Renal pelvis (tissue), 1 donor: ENCODE measurements at regions not wholly inside any gene's neighbourhood (a gene's known extent, or its start where the extent isn't known, plus 50 kb on each side); places are given as distances from the start of the nearest gene placed in this dataset.

Experiments
- DNase-seq: peaks from one replicate; pipeline ENCODE4 v3.0.0-alpha.2; 2013

GRCh38 chr4:8774071-8774470 lies 97.6 kb downstream of the HMX1 start:
- no peak for DNase-seq

- DNase-seq: no peak
Observed at GRCh38 chr4:8773124-8773931, 98.3 kb downstream of the HMX1 start.

GRCh38 chr4:8772499-8773123 lies 99.0 kb downstream of the HMX1 start:
- no peak for DNase-seq

GRCh38 chr4:8771666-8772065 lies 100.0 kb downstream of the HMX1 start:
- no peak for DNase-seq

GRCh38 chr4:8771258-8771590 lies 100.4 kb downstream of the HMX1 start:
- no peak for DNase-seq

- no peak for DNase-seq
Observed at GRCh38 chr4:8770518-8771257, 101.0 kb downstream of the HMX1 start.

- no peak for DNase-seq
Observed at GRCh38 chr4:8769645-8770517, 101.8 kb downstream of the HMX1 start.

- no peak for DNase-seq
Observed at GRCh38 chr4:8768357-8768999, 103.2 kb downstream of the HMX1 start.

- DNase-seq: no peak
Observed at GRCh38 chr4:8766610-8767009, 105.0 kb downstream of the HMX1 start.

GRCh38 chr4:8765631-8766590 lies 105.7 kb downstream of the HMX1 start:
- no peak for DNase-seq

GRCh38 chr4:8765084-8765483 lies 106.6 kb downstream of the HMX1 start:
- no peak for DNase-seq

- DNase-seq: no peak
Observed at GRCh38 chr4:8763966-8764901, 107.4 kb downstream of the HMX1 start.

GRCh38 chr4:8762951-8763735 lies 108.5 kb downstream of the HMX1 start:
- no peak for DNase-seq

GRCh38 chr4:8762356-8762755 lies 109.3 kb downstream of the HMX1 start:
- DNase-seq: no peak

GRCh38 chr4:8761824-8762205 lies 109.8 kb downstream of the HMX1 start:
- DNase-seq: no peak

- DNase-seq: no peak
Observed at GRCh38 chr4:8761167-8761823, 110.3 kb downstream of the HMX1 start.

- DNase-seq: no peak
Observed at GRCh38 chr4:8760561-8760960, 111.1 kb downstream of the HMX1 start.

GRCh38 chr4:8759987-8760386 lies 111.7 kb downstream of the HMX1 start:
- no peak for DNase-seq
